ENCODE measurements at regions not wholly inside any gene's neighbourhood (a gene's known extent, or its start where the extent isn't known, plus 50 kb on each side); places are given as distances from the start of the nearest gene placed in this dataset.

GRCh38 chr18:54023471-54023870 is 201.0 kb downstream of the MBD2 start:
- TF ChIP-seq CTCF (conservative IDR thresholded peaks at IDR 0.05; ENCODE audit: low read length) (no peak), EZH2phosphoT487 (IDR thresholded peaks at IDR 0.05; ENCODE audit: borderline replicate concordance, low read depth, low read length) (no peak)
